ENCODE measurements at regions not wholly inside any gene's neighbourhood (a gene's known extent, or its start where the extent isn't known, plus 50 kb on each side); places are given as distances from the start of the nearest gene placed in this dataset.

DNA sequence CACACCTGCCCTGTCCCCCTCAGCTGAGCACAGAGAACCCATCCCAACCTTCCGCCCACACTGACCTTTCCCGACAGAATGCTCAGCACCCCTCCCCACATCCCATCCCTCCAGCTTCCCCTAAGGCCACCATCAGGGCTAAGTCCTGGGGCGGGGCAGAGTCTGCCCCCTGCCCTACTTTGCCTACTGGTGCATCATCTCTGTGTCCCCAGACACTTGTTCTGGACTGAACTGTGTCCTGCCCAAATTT is 109.8 kb downstream of the CTTN start:
- H3K4me3 Mint-ChIP-seq: no peak overlapping the region
- peaks cover 7% of the 10 kb centered on the region; the same call in 1 of the 2 replicates for H3K27me3 Mint-ChIP-seq (ENCODE audit: low read depth)
- no peaks in the 10 kb centered on the region; the same call in 1 of the 2 replicates for H3K79me2 ChIP-seq (ENCODE audit: insufficient read depth, low read length)
- no peak overlapping the region for H4K91ac ChIP-seq (ENCODE audit: insufficient read length, low read depth, low read length)
- H4K8ac ChIP-seq (replicated peaks; ENCODE audit: insufficient read length, low read depth, low read length): no peak overlapping the region
- H4K20me1 ChIP-seq (ENCODE audit: control insufficient read depth, insufficient read depth, insufficient read length): no peaks in the 10 kb centered on the region
- H2BK120ac ChIP-seq (ENCODE audit: low read depth, low read length, poor library complexity, severe bottlenecking): no peak overlapping the region
- no peak overlapping the region for H2AK5ac ChIP-seq (ENCODE audit: insufficient read length, low read length)
- WGBS (ENCODE audit: extremely low coverage, insufficient read length, low lambda C conversion rate): no CpG with 5 or more reads among the region's 3 CpGs
- no peak overlapping the region for H3K27ac Mint-ChIP-seq
- no peak overlapping the region for H3K4me2 ChIP-seq (ENCODE audit: insufficient read depth, insufficient read length, low read length)
- H3K9me3 Mint-ChIP-seq: peaks cover 9 to 13% of the 10 kb centered on the region in 2 experiments; a peak in 4 of 5 replicates
- peaks cover 3 to 9% (median 7%) of the 10 kb centered on the region in 3 experiments; a peak in 5 of 7 replicates for H3K36me3 Mint-ChIP-seq (ENCODE audit: insufficient read depth in 1 of 3, low read depth in 3 of 3)
- no peak overlapping the region for H3K9ac ChIP-seq (ENCODE audit: extremely low read depth, insufficient read length, low read length)
- H3K14ac ChIP-seq (ENCODE audit: insufficient read depth, low read length): peak overlapping the region; percentile 24
- no peak overlapping the region for H3K18ac ChIP-seq (ENCODE audit: insufficient read length, low read depth, low read length)
- no peaks in the 10 kb centered on the region for H3K27me3 ChIP-seq (ENCODE audit: insufficient read depth, low read length)
- H3K4ac ChIP-seq (ENCODE audit: low read depth, low read length): no peak overlapping the region
- H3K23me2 ChIP-seq (ENCODE audit: insufficient read length, low read depth, low read length, poor library complexity, severe bottlenecking): no peaks in the 10 kb centered on the region
- no peak overlapping the region for H2BK5ac ChIP-seq (ENCODE audit: insufficient read length, low read length)
- H3K79me1 ChIP-seq (ENCODE audit: insufficient read depth, low read depth, low read length, poor library complexity, severe bottlenecking): no peaks in the 10 kb centered on the region
- no peaks in the 10 kb centered on the region for H3K9me3 ChIP-seq (ENCODE audit: control insufficient read depth, low read depth, low read length)
- H2AFZ ChIP-seq (ENCODE audit: low read length): no peak overlapping the region
- H2BK12ac ChIP-seq (ENCODE audit: insufficient read length, low read depth, low read length): no peak overlapping the region
- no peak overlapping the region for H3T11ph ChIP-seq (ENCODE audit: low read length)
- H3K56ac ChIP-seq (ENCODE audit: insufficient read length, low read depth, low read length): no peak overlapping the region
- no peak overlapping the region for H3K27ac ChIP-seq (ENCODE audit: insufficient read length, low read depth, low read length)
- H4K5ac ChIP-seq (ENCODE audit: insufficient read length, low read depth, low read length): no peak overlapping the region
- H2BK20ac ChIP-seq (ENCODE audit: low read depth, low read length, poor library complexity, severe bottlenecking): no peak overlapping the region
- no peak for DNase-seq
- peaks cover 2% of the 10 kb centered on the region; the same call in 1 of the 2 replicates for H3K4me1 ChIP-seq (ENCODE audit: insufficient read depth, low read length)
- H2BK15ac ChIP-seq (ENCODE audit: low read depth, low read length): no peak overlapping the region
- H3K23ac ChIP-seq (ENCODE audit: insufficient read length, low read depth, low read length): no peak overlapping the region
- no peak for TF ChIP-seq CTCF (conservative IDR thresholded peaks at IDR 0.05)
- peaks cover 18 to 32% of the 10 kb centered on the region in 2 experiments for H3K4me1 Mint-ChIP-seq
